Erythroblast (primary cell): ENCODE measurements at regions not wholly inside any gene's neighbourhood (a gene's known extent, or its start where the extent isn't known, plus 50 kb on each side); places are given as distances from the start of the nearest gene placed in this dataset.

Experiments used
- GATA1 ChIP-seq: IDR thresholded peaks from 2 replicates; pipeline ENCODE4 v1.6.1; 2011; ENCODE audit warnings: low read depth, mild to moderate bottlenecking, control low read depth, low read length, moderate library complexity
- POLR2A ChIP-seq: IDR thresholded peaks from 2 replicates; pipeline ENCODE4 v1.6.1; 2011; ENCODE audit warnings: mild to moderate bottlenecking, low read length

- TF ChIP-seq POLR2A (no peak), GATA1 (no peak)
Observed at GRCh38 chr13:103443604-103444003, 377.4 kb upstream of the SLC10A2 start.
